PC-3 (cell line): ENCODE measurements at regions not wholly inside any gene's neighbourhood (a gene's known extent, or its start where the extent isn't known, plus 50 kb on each side); places are given as distances from the start of the nearest gene placed in this dataset.

Experiments
- ATAC-seq: fragments of 200-7000 bp; cut with Tn5 transposase; 2 replicates; pipeline ENCODE4 v1.9.1; 2020; ENCODE audit warnings: mild to moderate bottlenecking, moderate library complexity
- BruUV-seq: library from RNA; stranded (reverse); fragments of 400-500 nt; replicated peaks from 2 replicates; lab custom pipeline; 2021; lab: Mats Ljungman, UMichigan
- CTCF ChIA-PET: fragments of 300-600 bp; sonication (Branson Sonifier 250); formaldehyde crosslinking; loops from one replicate; lab custom pipeline; 2022; ENCODE audit warnings: antibody characterized with exemption; lab: Charles Lee
- POLR2A ChIA-PET: fragments of 300-600 bp; sonication (Branson Sonifier 250); formaldehyde crosslinking; loops from one replicate; lab custom pipeline; 2022; ENCODE audit warnings: antibody characterized with exemption; ENCODE audit not compliant: unreplicated experiment; lab: Charles Lee
- DNase-seq: peaks from one replicate; pipeline ENCODE4 v3.0.0-alpha.2; 2015
- H2AFZ ChIP-seq: fragments of 300-600 bp; sonication (generic); 2 replicates; pipeline ENCODE4 v1.6.0; 2016; ENCODE audit warnings: antibody characterized with exemption, low read length
- H3F3A ChIP-seq: fragments of 300-600 bp; sonication (generic); one replicate; pipeline ENCODE4 v1.6.0; 2017; ENCODE audit warnings: antibody characterized with exemption, low read length, control low read depth, mild to moderate bottlenecking; ENCODE audit not compliant: unreplicated experiment
- H3K27ac ChIP-seq: fragments of 300-600 bp; sonication (generic); 2 replicates; pipeline ENCODE4 v1.5.1; 2016; ENCODE audit warnings: mild to moderate bottlenecking, low read length
- H3K27me3 ChIP-seq: fragments of 300-600 bp; sonication (generic); 2 replicates; pipeline ENCODE4 v1.6.1; 2016; ENCODE audit warnings: low read length, mixed read lengths
- H3K36me3 ChIP-seq: fragments of 300-600 bp; sonication (generic); 2 replicates; pipeline ENCODE4 v1.6.1; 2016; ENCODE audit warnings: low read depth, mixed run types, low read length, mixed read lengths
- H3K4me1 ChIP-seq: fragments of 300-600 bp; sonication (generic); 2 replicates; pipeline ENCODE4 v1.5.1; 2016; ENCODE audit warnings: low read length; ENCODE audit not compliant: insufficient read depth
- H3K4me2 ChIP-seq: fragments of 300-600 bp; sonication (generic); 2 replicates; pipeline ENCODE4 v1.6.0; 2016; ENCODE audit warnings: low read length
- H3K4me3 ChIP-seq: fragments of 300-600 bp; sonication (generic); 2 replicates; pipeline ENCODE4 v1.5.1; 2016; ENCODE audit warnings: mild to moderate bottlenecking, low read length, mixed read lengths
- H3K79me2 ChIP-seq: fragments of 300-600 bp; sonication (generic); 2 replicates; pipeline ENCODE4 v1.6.1; 2017; ENCODE audit warnings: low read length, mixed read lengths
- H3K9ac ChIP-seq: fragments of 300-600 bp; sonication (generic); 2 replicates; pipeline ENCODE4 v1.6.0; 2016; ENCODE audit warnings: mild to moderate bottlenecking, low read length
- H3K9me2 ChIP-seq: fragments of 300-600 bp; sonication (generic); replicated peaks from 2 replicates; pipeline ENCODE4 v1.6.1; 2016; ENCODE audit warnings: mixed run types, low read length, mixed read lengths
- H3K9me3 ChIP-seq: fragments of 300-600 bp; sonication (generic); 2 replicates; pipeline ENCODE4 v1.6.1; 2016; ENCODE audit warnings: low read length, mixed read lengths
- H4K20me1 ChIP-seq: fragments of 300-600 bp; sonication (generic); 2 replicates; pipeline ENCODE4 v1.6.1; 2016; ENCODE audit warnings: low read length, mixed read lengths
- CTCF ChIP-seq: fragments of 300-600 bp; sonication (generic); conservative IDR thresholded peaks from 2 replicates; pipeline ENCODE4 v1.5.1; 2017; ENCODE audit warnings: antibody characterized with exemption, low read depth, mild to moderate bottlenecking, low read length
- EZH2 ChIP-seq: fragments of 300-600 bp; sonication (generic); IDR thresholded peaks from one replicate; pipeline ENCODE4 v1.6.1; 2017; ENCODE audit warnings: antibody characterized with exemption, mild to moderate bottlenecking, low read length; ENCODE audit not compliant: unreplicated experiment
- EZH2phosphoT487 ChIP-seq: fragments of 300-600 bp; sonication (generic); IDR thresholded peaks from 2 replicates; pipeline ENCODE4 v1.6.1; 2018; ENCODE audit warnings: mild to moderate bottlenecking, antibody characterized with exemption, low read length, borderline replicate concordance
- intact Hi-C: fragments of 100-400 bp; cut with micrococcal nuclease; formaldehyde crosslinking; loops from 2 replicates; pipeline ENCODE4 v1.9.0; 2023

GRCh38 chr4:72876946-72877345, 192.6 kb downstream of the COX18 start:
- no TSS peak for BruUV-seq
- Histone ChIP-seq H3K4me3 (no peak overlapping the region), H3K27me3 (peaks cover 20% of the 10 kb centered on the region; the same call in 1 of the 2 replicates), H3K4me2 (no peak overlapping the region), H3K4me1 (no peaks in the 10 kb centered on the region), H3K9me2 (no peaks in the 10 kb centered on the region), H3K36me3 (no peaks in the 10 kb centered on the region), H3K9ac (no peak overlapping the region), H2AFZ (no peak overlapping the region), H3F3A (no peaks in the 10 kb centered on the region), H3K79me2 (no peaks in the 10 kb centered on the region), H3K27ac (no peak overlapping the region), H4K20me1 (no peaks in the 10 kb centered on the region), H3K9me3 (no peaks in the 10 kb centered on the region)
- DNase-seq (no peak), ATAC-seq (no peak)
- no peak for TF ChIP-seq EZH2phosphoT487
- no peak for TF ChIP-seq CTCF
- TF ChIP-seq EZH2 = no peak
- intact Hi-C loops = no loop called here
- CTCF ChIA-PET = no interaction called here
- POLR2A ChIA-PET = no interaction called here

- Histone ChIP-seq H4K20me1 (no peaks in the 10 kb centered on the region), H3K27me3 (peaks cover 20% of the 10 kb centered on the region; the same call in 1 of the 2 replicates), H3K4me1 (no peaks in the 10 kb centered on the region), H2AFZ (no peak overlapping the region), H3K9ac (no peak overlapping the region), H3K36me3 (no peaks in the 10 kb centered on the region), H3K9me3 (no peaks in the 10 kb centered on the region), H3K4me3 (no peak overlapping the region), H3K27ac (no peak overlapping the region), H3K9me2 (no peaks in the 10 kb centered on the region), H3K4me2 (no peak overlapping the region), H3F3A (no peaks in the 10 kb centered on the region), H3K79me2 (no peaks in the 10 kb centered on the region)
- TF ChIP-seq EZH2 = no peak
- TF ChIP-seq CTCF = no peak
- no peak for TF ChIP-seq EZH2phosphoT487
- intact Hi-C loops = no loop called here
- no peak for DNase-seq
- ATAC-seq = no peak
- ChIA-PET POLR2A (no interaction called here), CTCF (no interaction called here)
- BruUV-seq = no TSS peak
Observed at GRCh38 chr4:72875545-72875944, 194.0 kb downstream of the COX18 start.

- no peak overlapping the region for H3K4me3 ChIP-seq
- CTCF ChIA-PET = no interaction called here
- no peaks in the 10 kb centered on the region for H3K4me1 ChIP-seq
- DNase-seq (no peak), ATAC-seq (no peak)
- no peak overlapping the region for H3K4me2 ChIP-seq
- no peaks in the 10 kb centered on the region for H3F3A ChIP-seq
- H3K9me2 ChIP-seq = no peaks in the 10 kb centered on the region
- H3K27ac ChIP-seq = no peak overlapping the region
- H3K9me3 ChIP-seq = no peaks in the 10 kb centered on the region
- POLR2A ChIA-PET = no interaction called here
- BruUV-seq = no TSS peak
- H3K36me3 ChIP-seq = no peaks in the 10 kb centered on the region
- no peaks in the 10 kb centered on the region for H4K20me1 ChIP-seq
- H3K79me2 ChIP-seq = no peaks in the 10 kb centered on the region
- H2AFZ ChIP-seq = no peak overlapping the region
- H3K9ac ChIP-seq = no peak overlapping the region
- H3K27me3 ChIP-seq = peaks cover 20% of the 10 kb centered on the region; the same call in 1 of the 2 replicates
- TF ChIP-seq CTCF (no peak), EZH2 (no peak), EZH2phosphoT487 (no peak)
- intact Hi-C loops = no loop called here
Observed at GRCh38 chr4:72875138-72875537, 194.4 kb downstream of the COX18 start.
